HT1080 (cell line): ENCODE measurements at regions not wholly inside any gene's neighbourhood (a gene's known extent, or its start where the extent isn't known, plus 50 kb on each side); places are given as distances from the start of the nearest gene placed in this dataset.
A peak's percentile ranks its signal among the peaks of the same experiment; 100 is the strongest.
"Not testable (repeated sequence)": the region's sequence is repeated elsewhere in the genome, so short reads cannot be mapped to it uniquely, and the experiment has no call there.

Source experiments
- DNase-seq: peaks from one replicate; pipeline ENCODE4 v3.0.0-alpha.2; 2015; ENCODE audit warnings: low read depth

DNA sequence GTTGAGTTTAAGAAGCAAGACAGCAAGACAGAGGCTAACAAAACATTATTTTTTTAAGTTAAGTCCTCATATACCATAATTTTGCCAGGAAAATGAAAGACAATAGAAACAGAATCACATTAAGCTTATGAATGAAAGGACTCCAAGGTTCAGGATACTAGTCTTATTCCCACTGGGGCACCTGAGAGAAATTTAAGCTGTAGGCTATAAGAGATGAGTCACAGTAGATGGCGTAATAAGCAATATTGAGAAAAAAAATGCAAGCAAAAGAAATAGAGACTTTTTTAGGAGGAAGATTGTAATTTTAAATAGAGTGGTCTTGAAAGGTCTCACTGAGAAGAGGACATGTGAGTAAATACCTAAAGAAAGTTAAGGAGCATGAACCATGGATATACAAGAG lies 57.1 kb upstream of the KIF2B start:
- DNase-seq: peak; percentile 21

DNA sequence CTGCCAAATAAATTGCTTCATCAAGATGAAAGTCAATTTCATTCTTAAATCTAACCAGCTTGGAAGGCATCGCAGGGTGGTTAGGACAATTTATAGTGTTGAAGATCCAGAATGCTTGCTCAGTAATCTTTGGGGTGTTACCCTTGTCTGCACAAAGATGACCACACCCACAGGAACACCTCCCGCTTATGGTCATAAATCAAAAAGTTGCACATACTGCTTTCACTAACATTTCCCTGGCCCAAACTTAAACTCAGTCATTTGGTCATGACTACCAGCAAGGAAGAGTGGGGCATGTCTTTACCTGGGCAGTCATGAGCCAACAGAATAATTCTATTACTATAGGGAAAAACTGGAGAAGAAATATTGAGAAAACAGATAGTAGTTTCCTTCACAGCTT lies 57.6 kb upstream of the KIF2B start:
- DNase-seq: no peak

DNA sequence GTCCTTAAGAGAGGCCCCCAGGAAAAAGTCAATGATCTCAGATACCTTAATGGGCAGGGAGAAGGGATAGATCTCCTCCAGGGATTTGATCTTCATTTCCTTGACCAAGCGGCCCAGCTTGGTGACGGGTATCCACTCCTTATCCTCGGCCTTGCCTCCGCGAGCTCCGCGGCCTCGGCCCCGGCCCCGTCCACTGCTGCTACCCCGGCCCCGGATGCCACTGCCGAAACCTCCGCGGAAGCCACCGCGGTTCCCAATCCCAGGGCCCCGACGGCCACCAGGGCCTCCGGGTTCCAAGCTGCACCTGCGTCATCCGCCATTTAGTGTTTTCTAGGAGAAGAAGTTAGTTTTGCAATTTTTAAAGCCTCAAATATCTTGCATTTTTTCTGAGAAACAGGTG lies 65.2 kb upstream of the KIF2B start:
- DNase-seq: no peak

DNA sequence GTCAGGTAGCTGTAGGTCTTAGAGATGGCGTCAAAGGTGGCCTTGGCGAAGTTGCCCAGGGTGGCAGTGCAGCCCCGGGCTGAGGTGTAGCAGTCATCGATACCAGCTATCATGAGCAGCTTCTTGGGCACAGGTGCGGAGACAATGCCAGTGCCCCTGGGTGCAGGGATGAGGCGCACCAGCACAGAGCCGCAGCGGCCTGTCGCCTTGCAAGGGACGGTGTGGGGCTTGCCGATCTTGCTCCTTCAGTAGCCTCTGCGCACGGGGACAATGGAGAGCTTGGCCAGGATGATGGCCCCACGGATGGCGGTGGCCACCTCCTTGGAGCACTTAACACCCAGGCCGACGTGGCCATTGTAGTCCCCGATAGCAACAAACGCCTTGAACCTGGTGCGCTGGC lies 65.6 kb upstream of the KIF2B start:
- not testable (repeated sequence) for DNase-seq

DNA sequence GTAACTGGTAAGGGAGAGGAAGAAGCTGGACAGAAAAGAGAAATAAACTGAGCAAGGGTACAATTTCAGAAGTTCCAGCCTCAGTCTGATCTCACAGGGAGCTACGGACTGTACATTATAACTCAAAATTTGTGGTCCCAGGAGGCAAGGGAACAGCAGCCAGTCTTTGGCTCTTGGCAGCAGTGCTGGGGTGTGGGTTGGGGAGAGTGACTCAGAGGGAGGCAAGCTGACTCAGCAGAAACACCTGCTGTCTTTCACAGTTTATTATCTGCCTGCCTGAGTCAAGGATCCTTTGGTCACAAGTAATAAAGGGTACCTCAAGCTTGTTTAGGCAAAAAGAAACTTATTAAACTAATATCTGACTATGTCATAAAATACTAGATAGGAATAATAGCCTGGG lies 73.5 kb upstream of the KIF2B start:
- peak; percentile 75 for DNase-seq

- DNase-seq: not testable (repeated sequence)
These were observed 74.4 kb upstream of the KIF2B start for GRCh38 chr17:53748159-53748820.

DNA sequence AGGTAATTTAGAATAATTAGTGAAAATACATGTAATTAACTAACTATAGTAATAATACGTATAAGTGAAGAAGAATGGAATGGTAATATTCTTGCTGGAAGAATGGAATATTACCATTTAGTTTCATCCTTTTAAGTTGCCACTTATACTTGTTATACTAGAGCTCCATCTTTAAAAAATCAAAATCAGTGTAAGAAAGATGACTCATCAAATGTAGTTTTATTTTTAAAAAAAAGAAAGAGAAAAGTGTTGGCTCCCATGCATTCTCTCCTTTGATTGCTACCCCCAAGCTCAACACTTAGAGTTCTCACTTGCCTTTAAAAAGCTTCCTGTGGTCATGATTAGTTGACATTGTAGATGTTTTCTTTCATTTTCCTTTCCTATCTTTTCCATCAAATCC lies 82.4 kb upstream of the KIF2B start:
- DNase-seq: no peak

GRCh38 chr17:53736516-53737240 lies 86.0 kb upstream of the KIF2B start:
- no peak for DNase-seq

GRCh38 chr17:53724726-53725125 lies 98.0 kb upstream of the KIF2B start:
- no peak for DNase-seq

DNA sequence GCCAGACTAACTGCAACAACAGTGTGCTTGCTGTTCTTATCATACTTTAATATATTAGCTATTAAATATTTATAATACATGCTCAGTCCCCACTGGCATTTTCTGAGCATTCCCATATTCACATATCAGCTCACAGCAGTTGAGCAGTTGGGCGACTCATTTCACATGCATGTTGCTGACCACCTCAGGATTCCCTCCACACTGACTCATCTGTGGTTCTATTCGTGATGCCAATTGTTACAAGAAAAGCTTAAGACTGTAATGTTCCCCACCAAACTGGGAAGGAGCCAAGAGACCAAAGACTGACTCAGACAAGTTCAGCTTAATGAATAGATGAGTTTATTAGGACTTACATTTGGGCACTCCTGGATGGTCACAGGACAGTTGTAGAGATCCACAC lies 100.3 kb upstream of the KIF2B start:
- DNase-seq: peak; percentile 98

- no peak for DNase-seq
These were observed 101.6 kb upstream of the KIF2B start for GRCh38 chr17:53721101-53721500.

GRCh38 chr17:53719229-53719628 lies 103.5 kb upstream of the KIF2B start:
- DNase-seq: peak; percentile 26

- DNase-seq: no peak
These were observed 115.2 kb upstream of the KIF2B start for GRCh38 chr17:53707566-53707965.

DNA sequence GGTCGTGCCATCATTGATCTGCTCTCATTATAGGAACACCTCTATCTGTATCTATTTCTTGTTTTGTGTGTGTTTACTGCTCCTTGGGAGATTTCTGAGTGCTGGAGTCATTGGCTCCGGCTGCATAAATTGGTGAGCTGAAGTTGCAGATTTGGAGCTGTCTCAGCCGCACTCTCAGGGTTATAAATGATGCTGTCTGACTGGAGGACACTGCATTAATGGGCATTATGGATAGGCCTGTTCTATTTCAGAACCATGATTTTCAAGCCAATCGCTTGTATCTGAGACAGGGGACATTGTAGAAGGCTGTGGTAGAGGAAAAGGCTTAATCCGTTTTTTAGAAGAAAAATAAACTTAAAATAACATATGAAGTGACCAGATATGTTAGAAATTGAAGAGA lies 126.4 kb upstream of the KIF2B start:
- no peak for DNase-seq

DNA sequence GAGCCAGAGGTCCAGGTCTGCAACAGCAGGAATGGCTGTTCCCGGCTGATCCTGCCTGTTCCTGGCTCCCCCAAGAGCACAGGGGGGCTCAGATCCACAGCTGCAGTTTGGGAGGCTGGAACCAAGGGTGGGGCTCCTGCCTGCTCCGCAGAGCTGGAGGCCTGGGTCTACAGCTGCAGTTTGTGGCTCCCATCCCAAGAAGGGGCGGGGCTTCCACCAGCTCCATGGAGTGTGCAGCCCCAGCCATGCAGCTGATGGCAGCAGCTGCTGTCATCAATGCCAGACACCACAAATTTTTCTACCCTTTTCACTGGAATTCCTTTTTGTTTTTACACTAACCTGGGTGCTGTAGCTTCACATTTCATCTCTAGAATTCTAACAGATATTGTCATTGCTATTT lies 135.4 kb upstream of the KIF2B start:
- DNase-seq: no peak

DNA sequence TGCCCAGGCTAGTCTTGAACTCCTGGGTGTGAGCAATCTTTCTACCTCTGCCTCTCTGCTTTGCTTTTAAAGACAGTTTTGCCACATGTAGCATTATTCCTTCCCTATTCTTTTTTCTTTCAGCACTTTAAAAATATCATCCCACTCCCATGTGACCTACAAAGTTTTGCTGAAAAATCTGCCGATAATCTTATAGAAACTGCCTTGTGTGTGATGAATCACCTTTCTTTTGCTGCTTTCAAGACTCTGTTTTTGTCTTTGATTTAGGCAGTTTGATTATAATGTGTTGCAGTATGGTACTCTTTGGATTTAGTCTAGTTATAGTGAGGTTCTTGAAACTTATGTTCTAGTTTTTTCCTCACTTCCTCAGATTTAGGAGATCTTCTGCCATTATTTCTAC lies 142.0 kb upstream of the KIF2B start:
- DNase-seq: no peak

DNA sequence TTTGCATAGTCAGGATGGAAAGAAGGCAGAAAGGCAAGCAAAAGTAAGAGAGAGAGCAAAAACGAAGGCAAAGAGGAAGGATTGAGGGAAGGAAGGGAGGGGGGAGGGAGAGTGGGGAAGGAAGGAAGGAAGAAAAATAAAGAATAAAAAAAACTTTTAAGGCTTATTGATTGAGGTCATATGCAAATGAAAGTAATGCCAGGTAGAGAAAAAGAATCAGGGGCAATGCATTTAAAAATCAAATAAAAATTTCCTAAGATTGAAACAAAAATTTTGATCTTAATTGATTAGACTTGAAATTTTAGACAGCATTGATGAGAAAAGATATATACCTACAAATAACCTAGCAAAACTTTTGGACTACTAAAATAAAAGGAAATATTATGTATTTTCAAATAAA lies 153.9 kb upstream of the KIF2B start:
- no peak for DNase-seq

DNA sequence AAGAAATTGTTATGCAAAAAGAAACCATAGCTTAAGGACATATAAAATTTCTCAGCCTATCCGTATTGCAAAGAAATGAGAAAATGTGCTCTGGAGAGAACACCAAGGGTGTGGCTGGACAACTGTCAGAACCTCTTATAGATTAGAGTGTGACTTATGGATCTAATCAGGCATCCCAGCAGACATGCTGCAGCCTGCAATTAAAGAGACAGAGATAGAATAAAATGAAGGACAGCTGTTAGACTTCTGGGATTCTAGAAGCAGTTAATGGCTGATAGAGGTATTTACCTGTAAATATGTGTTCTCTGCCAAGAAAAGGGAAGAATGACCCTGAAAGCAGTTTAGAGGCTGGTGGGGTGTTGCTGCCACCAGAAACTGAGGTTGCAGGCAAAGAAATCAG lies 160.1 kb upstream of the KIF2B start:
- DNase-seq: no peak

GRCh38 chr17:53659181-53659580 lies 163.5 kb upstream of the KIF2B start:
- DNase-seq: peak; percentile 38

DNA sequence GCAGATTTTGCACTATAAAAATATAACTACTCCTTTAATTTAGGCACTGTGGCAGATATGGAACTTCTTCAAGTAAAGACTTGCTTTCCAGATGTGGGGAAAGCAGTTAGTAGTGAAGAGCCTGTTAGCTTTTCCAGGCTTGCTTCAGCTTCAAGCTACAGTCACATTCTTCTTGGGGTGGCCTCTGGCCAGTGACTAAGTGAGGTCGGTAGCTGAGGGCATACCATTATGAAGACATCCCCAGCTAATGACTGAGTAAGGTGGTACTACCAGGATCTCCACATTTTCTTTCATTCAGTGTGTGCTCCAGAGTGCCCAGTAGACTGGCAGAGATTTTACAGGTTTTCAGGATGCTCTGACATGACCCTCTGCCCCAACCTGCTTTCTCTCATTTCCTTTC lies 167.1 kb upstream of the KIF2B start:
- DNase-seq: peak; percentile 47

DNA sequence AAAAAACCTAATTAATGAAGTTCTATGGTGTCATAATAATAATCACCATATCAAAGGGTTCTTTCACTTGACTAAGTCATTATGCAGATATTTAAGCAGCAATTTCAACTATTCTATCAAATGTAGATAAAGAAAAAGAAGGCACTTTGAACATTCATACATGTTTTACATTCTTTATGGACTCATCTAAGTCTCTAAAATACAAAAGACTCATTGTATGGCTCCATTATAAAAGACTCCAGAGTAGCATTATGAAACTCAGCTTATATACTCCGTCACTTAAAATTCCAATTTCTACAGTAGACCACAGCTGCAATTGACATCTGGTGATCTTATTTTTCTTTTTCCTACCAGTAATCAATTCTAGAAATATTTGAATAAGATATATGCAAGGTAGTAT lies 173.5 kb upstream of the KIF2B start:
- no peak for DNase-seq

- DNase-seq: no peak
These were observed 175.9 kb upstream of the KIF2B start for GRCh38 chr17:53646835-53647234.

DNA sequence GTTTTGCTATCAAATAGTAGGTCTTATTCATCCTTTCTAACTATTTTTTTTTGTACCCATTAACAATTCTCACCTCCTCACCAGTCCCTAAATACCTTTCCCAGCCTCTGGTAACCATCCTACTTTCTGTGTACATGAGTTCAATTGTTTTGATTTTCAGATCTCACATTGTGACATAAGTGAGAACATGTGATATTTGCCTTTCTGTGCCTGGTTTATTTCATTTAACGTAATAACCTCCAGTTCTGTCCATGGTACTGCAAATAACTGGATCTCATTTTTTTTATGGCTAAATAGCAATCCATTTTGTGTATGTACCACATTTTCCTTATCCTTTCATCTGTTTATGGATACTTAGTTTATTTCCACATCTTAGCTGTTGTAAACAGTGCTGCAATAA lies 181.9 kb upstream of the KIF2B start:
- no peak for DNase-seq
